Left kidney (tissue), 1 donor: ENCODE measurements at regions not wholly inside any gene's neighbourhood (a gene's known extent, or its start where the extent isn't known, plus 50 kb on each side); places are given as distances from the start of the nearest gene placed in this dataset.

Experiments used
- DNase-seq: peaks from one replicate; pipeline ENCODE4 v3.0.0-alpha.2; 2013

DNA sequence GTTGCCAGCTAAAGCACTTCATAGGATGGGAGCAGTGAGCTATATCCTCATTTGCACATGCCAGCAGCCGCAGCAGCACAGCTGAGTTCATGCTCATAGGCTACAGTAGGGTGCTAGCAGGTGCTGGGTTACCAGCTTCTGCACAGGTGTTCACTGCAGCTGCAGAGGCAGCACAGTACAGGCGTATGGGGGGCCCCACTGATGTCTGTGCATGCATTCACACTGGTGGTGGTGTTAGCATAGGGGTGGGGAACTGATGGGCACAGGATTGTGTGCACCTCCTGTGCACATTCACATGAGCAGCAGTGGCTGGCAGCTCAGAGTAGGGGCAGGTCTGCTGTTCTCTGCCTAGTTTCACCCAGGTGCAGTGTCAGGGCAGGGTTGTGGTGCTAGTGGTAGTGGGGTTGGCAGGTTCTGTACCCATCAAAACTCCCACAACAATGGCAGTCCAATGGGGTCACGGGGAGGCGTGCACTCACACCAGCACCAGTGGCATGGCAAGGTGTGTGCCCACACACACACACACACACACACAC, 58.9 kb upstream of the IRAK1BP1 start:
- no peak for DNase-seq

DNA sequence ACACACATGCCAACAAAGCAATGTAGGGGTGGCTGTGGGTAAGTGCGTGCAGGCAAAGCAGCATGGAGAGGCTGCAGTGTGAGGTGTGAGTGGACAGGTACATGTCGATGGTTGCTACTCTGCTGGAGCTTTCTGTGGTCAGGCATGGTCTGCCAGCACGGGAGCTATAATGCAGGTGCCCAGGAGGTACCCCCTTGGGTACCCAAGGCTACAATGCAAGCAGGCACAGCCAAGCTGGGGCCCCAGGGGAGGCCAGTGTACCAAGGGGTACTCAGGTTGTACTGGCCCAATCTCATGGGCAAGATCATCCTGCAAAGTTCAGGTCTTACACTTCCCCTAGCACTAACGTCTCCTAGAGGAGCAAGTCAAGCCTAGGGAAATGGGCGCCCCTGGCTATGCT, 58.4 kb upstream of the IRAK1BP1 start:
- no peak for DNase-seq

DNA sequence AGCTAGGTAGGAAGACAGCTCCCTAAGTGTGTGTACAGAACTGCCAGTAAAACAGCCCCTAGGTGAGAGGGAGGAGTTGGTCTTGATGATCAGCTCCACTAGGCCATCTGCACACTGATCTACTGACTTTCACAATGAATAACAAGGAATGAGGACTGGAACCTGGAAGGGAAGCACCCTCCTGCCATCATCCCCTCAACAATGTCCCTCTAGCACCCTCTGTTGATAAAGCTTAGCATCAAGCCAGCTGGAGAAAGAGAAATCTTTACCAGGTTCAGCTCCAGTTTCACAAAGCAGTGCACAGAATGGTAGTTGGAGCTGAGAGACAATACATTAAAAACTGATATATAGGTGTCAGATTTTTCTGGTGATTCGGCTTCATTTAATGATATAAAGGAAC, 57.2 kb upstream of the IRAK1BP1 start:
- DNase-seq, result peak; percentile 18

DNA sequence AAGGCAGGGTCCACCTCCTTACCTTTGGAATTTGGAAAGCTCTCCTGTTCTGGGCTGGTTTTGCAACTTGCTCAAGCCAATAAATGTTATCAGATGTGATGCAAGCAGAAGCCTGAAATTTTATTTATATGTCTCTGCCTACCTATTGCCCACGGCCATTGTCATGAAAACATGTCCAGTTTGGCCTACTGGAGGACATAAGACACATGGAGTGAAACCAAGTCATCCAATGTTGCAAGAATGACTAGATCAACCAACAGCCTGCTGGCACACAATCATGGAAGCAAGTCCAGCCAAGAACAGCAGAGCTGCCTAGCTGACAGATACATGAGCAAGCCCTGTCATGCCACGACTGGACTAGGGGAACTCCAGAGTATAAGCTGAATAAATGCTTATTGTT, 56.7 kb upstream of the IRAK1BP1 start:
- DNase-seq, result no peak
